NT2/D1 (cell line): ENCODE measurements at regions not wholly inside any gene's neighbourhood (a gene's known extent, or its start where the extent isn't known, plus 50 kb on each side); places are given as distances from the start of the nearest gene placed in this dataset.

Source experiments
- SUZ12 ChIP-seq: IDR thresholded peaks from 2 replicates; pipeline ENCODE4 v1.6.1; 2011; ENCODE audit not compliant: insufficient read length, insufficient read depth; ENCODE audit errors: extremely low read depth
- YY1 ChIP-seq: IDR thresholded peaks from 2 replicates; pipeline ENCODE4 v1.6.1; 2011; ENCODE audit not compliant: insufficient read length, insufficient read depth

DNA sequence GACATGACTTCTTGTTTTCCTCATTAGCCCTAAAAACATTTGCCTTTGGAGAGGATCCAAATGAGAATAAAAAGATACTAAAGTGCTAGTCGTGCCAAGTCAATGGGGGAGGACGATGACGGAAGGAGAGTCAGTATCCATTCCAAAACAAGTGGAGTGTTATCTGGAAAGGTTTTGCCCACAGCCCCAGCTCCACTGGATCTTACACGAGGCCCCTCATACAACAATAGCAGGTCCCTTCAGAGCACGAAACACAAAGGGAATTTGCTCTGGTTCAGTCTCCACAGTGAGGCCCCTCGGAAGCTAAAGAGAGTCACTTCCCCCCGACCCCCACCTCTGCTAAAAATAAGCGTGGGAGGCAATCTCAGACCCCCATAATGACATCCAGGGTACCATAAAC is 496.9 kb upstream of the ZFHX3 start:
- no peak for TF ChIP-seq YY1
- no peak for TF ChIP-seq SUZ12
